ENCODE measurements at regions not wholly inside any gene's neighbourhood (a gene's known extent, or its start where the extent isn't known, plus 50 kb on each side); places are given as distances from the start of the nearest gene placed in this dataset.

- TF ChIP-seq CTCF (IDR thresholded peaks at IDR 0.05; ENCODE audit: insufficient read depth, low read length, poor library complexity, severe bottlenecking) = no peak
- no peak for TF ChIP-seq EZH2phosphoT487 (conservative IDR thresholded peaks at IDR 0.05; ENCODE audit: low read length)
Observed at GRCh38 chr5:67390935-67391334, 194.3 kb upstream of the CD180 start.
